ENCODE measurements at regions not wholly inside any gene's neighbourhood (a gene's known extent, or its start where the extent isn't known, plus 50 kb on each side); places are given as distances from the start of the nearest gene placed in this dataset.

- TF ChIP-seq ZNF530 (tag by site-specific recombination; IDR thresholded peaks at IDR 0.05; ENCODE audit: low read depth), result no peak
- TF ChIP-seq TSHZ1 (tag by site-specific recombination; IDR thresholded peaks at IDR 0.05; ENCODE audit: borderline replicate concordance), result no peak
- TF ChIP-seq PRDM4 (tag by site-specific recombination; IDR thresholded peaks at IDR 0.05), result no peak
- no peak for TF ChIP-seq CTCF (tag by site-specific recombination; IDR thresholded peaks at IDR 0.05)
- TF ChIP-seq ZNF341 (tag by site-specific recombination; IDR thresholded peaks at IDR 0.05; ENCODE audit: low read depth), result no peak
- TF ChIP-seq ZNF548 (tag by site-specific recombination; IDR thresholded peaks at IDR 0.05), result no peak
- no peak for TF ChIP-seq ZNF624 (tag by site-specific recombination; IDR thresholded peaks at IDR 0.05)
- no peak for TF ChIP-seq KLF9 (tag by site-specific recombination; IDR thresholded peaks at IDR 0.05; ENCODE audit: low read depth)
Observed at GRCh38 chr6:1136415-1136774, 175.5 kb upstream of the FOXQ1 start.
